ENCODE measurements at regions not wholly inside any gene's neighbourhood (a gene's known extent, or its start where the extent isn't known, plus 50 kb on each side); places are given as distances from the start of the nearest gene placed in this dataset.
"Not testable (repeated sequence)": the region's sequence is repeated elsewhere in the genome, so short reads cannot be mapped to it uniquely, and the experiment has no call there.

GRCh38 chr2:226579519-226579918, 220.1 kb downstream of the IRS1 start:
- no peak for DNase-seq

GRCh38 chr2:226578879-226579278, 220.7 kb downstream of the IRS1 start:
- DNase-seq, result no peak

GRCh38 chr2:226578373-226578772, 221.2 kb downstream of the IRS1 start:
- DNase-seq, result no peak

- no peak for DNase-seq
These were observed 223.7 kb downstream of the IRS1 start for GRCh38 chr2:226575928-226576327.

- DNase-seq, result no peak
These were observed 226.5 kb downstream of the IRS1 start for GRCh38 chr2:226573158-226573557.

- no peak for DNase-seq
These were observed 235.0 kb downstream of the IRS1 start for GRCh38 chr2:226564667-226565066.

GRCh38 chr2:226561962-226562361, 237.7 kb downstream of the IRS1 start:
- no peak for DNase-seq

- no peak for DNase-seq
These were observed 239.3 kb downstream of the IRS1 start for GRCh38 chr2:226560325-226560724.

GRCh38 chr2:226559536-226559935, 240.1 kb downstream of the IRS1 start:
- DNase-seq, result no peak

- DNase-seq, result no peak
These were observed 241.2 kb downstream of the IRS1 start for GRCh38 chr2:226558418-226558817.

GRCh38 chr2:226556050-226556449, 243.6 kb downstream of the IRS1 start:
- DNase-seq, result no peak

- no peak for DNase-seq
These were observed 244.9 kb downstream of the IRS1 start for GRCh38 chr2:226554701-226555100.

- DNase-seq, result no peak
These were observed 246.3 kb downstream of the IRS1 start for GRCh38 chr2:226553333-226553732.

- DNase-seq, result no peak
These were observed 246.9 kb downstream of the IRS1 start for GRCh38 chr2:226552571-226553285.

GRCh38 chr2:226551522-226552250, 247.9 kb downstream of the IRS1 start:
- DNase-seq, result no peak

GRCh38 chr2:226550801-226551200, 248.8 kb downstream of the IRS1 start:
- no peak for DNase-seq

GRCh38 chr2:226548732-226549131, 250.9 kb downstream of the IRS1 start:
- no peak for DNase-seq

- no peak for DNase-seq
These were observed 254.9 kb downstream of the IRS1 start for GRCh38 chr2:226544596-226545210.

- no peak for DNase-seq
These were observed 259.2 kb downstream of the IRS1 start for GRCh38 chr2:226540204-226540994.

GRCh38 chr2:226536410-226536809, 263.2 kb downstream of the IRS1 start:
- DNase-seq, result no peak

- not testable (repeated sequence) for DNase-seq
These were observed 266.6 kb downstream of the IRS1 start for GRCh38 chr2:226532976-226533375.

Measured in amygdala (tissue), 56 donors.